Tibial artery (tissue), 4 donors: ENCODE measurements at regions not wholly inside any gene's neighbourhood (a gene's known extent, or its start where the extent isn't known, plus 50 kb on each side); places are given as distances from the start of the nearest gene placed in this dataset.

ENCODE experiments used
- DNase-seq, 2 donors: peaks; one replicate each; pipeline ENCODE4 v3.0.0-alpha.2; 2019
- H3K27ac ChIP-seq, 2 donors: fragments of 200-600 bp; sonication (generic) in 1 of 2; 1 replicate in 1 of 2; 2 replicates in 1 of 2; pipeline ENCODE4 v1.5.1; 2018 to 2019; ENCODE audit warnings: mild to moderate bottlenecking in 1 of 2
- H3K27me3 ChIP-seq, 2 donors: fragments of 200-600 bp; sonication (generic) in 1 of 2; one replicate each; pipeline versions ENCODE4 v1.5.1 to v1.6.0; 2016 to 2019
- H3K36me3 ChIP-seq, 3 donors: fragments of 200-600 bp; sonication (generic) in 2 of 3; one replicate each; pipeline ENCODE4 v1.5.1; 2016 to 2019; ENCODE audit warnings: mild to moderate bottlenecking in 2 of 3
- H3K4me1 ChIP-seq, 4 donors: fragments of 200-600 bp; sonication (generic) in 2 of 4; 1 replicate in 3 of 4; 2 replicates in 1 of 4; pipeline ENCODE4 v1.5.1; 2016 to 2019
- H3K4me3 ChIP-seq, 2 donors: fragments of 200-600 bp; sonication (generic) in 1 of 2; 1 replicate in 1 of 2; 2 replicates in 1 of 2; pipeline ENCODE4 v1.5.1; 2018 to 2019; ENCODE audit warnings: mild to moderate bottlenecking in 2 of 2
- H3K9me3 ChIP-seq, 3 donors: fragments of 200-600 bp; sonication (generic) in 1 of 3; one replicate each; pipeline ENCODE4 v1.5.1; 2016 to 2019
- intact Hi-C: fragments of 100-400 bp; cut with DNase I; formaldehyde crosslinking; loops from one replicate; pipeline ENCODE4 v1.15.0; 2023; ENCODE audit warnings: low total_unique reads
- TF ChIP-seq, protein P1 (sequence below), 2 experiments: fragments of 200-600 bp in 1 of 2; fragments of 450-650 bp in 1 of 2; IDR thresholded peaks; one replicate each; pipeline ENCODE4 v1.5.1; 2017 to 2019; ENCODE audit warnings: antibody characterized with exemption in 2 of 2, mild to moderate bottlenecking in 1 of 2, moderate library complexity in 1 of 2

DNA sequence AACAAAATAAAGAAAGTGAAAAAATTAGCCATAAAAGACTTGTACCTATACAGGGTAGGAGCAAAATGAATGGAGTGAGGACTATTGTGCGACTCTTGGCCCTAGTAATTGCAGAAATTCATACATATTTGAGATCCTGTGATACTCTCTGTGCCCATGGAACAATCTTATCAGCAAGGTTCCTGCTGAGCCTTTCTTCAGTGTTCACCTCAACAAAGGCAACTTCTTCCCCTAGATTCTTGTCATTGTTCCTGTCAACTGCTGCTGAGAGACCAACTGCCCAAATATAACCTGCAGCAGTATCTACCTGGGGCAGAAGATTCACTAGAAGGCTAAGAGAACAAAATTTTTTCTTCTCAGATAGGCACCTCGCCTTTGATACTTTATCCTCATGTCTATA lies 187.4 kb downstream of the NEBL start:
- no peak overlapping the region for H3K4me3 ChIP-seq
- no peak for DNase-seq
- no peak overlapping the region for H3K27ac ChIP-seq
- no peaks in the 10 kb centered on the region for H3K27me3 ChIP-seq
- TF ChIP-seq, protein P1, sequence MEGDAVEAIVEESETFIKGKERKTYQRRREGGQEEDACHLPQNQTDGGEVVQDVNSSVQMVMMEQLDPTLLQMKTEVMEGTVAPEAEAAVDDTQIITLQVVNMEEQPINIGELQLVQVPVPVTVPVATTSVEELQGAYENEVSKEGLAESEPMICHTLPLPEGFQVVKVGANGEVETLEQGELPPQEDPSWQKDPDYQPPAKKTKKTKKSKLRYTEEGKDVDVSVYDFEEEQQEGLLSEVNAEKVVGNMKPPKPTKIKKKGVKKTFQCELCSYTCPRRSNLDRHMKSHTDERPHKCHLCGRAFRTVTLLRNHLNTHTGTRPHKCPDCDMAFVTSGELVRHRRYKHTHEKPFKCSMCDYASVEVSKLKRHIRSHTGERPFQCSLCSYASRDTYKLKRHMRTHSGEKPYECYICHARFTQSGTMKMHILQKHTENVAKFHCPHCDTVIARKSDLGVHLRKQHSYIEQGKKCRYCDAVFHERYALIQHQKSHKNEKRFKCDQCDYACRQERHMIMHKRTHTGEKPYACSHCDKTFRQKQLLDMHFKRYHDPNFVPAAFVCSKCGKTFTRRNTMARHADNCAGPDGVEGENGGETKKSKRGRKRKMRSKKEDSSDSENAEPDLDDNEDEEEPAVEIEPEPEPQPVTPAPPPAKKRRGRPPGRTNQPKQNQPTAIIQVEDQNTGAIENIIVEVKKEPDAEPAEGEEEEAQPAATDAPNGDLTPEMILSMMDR (IDR thresholded peaks at IDR 0.05): no peak
- intact Hi-C loops: loop anchor here (10.0 kb wide), 1 partner anchor 455 kb away; no protein-coding TSS in a partner anchor
- H3K9me3 ChIP-seq: no peaks in the 10 kb centered on the region
- H3K36me3 ChIP-seq: no peaks in the 10 kb centered on the region
- H3K4me1 ChIP-seq: peaks cover 0 to 21% (median 0%) of the 10 kb centered on the region in 4 donors

DNA sequence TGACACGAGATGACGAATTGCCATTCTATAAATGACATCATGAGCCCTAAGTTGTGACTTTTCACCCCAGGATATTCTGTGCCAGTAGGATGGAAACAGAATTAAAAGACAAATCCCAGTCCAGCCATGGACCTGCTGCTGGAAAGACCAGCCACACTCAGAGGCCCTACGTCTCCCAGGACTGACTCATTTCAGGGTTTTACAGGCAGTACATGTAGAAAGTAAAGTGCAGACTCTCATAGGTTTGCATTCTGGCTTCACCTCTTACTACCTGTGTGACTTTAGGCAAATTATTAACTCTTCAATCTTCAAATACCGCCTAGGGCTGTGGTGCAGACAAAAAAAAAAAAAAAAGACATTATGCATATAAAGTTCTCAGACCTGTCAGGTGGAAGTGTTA lies 188.8 kb downstream of the NEBL start:
- no peaks in the 10 kb centered on the region for H3K9me3 ChIP-seq
- H3K36me3 ChIP-seq: no peaks in the 10 kb centered on the region
- H3K27me3 ChIP-seq: no peaks in the 10 kb centered on the region
- TF ChIP-seq, protein P1 (IDR thresholded peaks at IDR 0.05): no peak
- H3K27ac ChIP-seq: no peak overlapping the region
- intact Hi-C loops: no loop called here
- H3K4me1 ChIP-seq: peaks cover 0 to 11% (median 0%) of the 10 kb centered on the region in 4 donors
- no peak for DNase-seq
- H3K4me3 ChIP-seq: no peak overlapping the region

DNA sequence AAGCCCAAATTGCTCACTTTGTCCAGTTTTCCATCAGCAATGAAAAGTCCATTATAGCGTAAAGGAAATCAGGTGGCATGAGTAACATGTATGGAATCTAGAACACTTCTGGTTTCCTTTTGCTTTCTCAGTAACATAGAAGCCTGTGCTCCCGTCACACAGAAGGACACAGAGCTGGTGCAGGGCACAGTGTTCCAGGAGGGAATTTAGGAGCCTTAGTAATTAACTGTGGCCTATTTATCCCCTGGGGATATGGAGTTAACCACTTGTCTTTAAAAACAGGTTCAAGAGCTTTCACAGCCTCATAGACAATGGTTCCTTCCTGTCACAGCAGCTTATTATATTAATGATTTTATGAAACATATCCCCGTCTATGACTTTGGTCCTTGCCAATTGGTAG lies 189.9 kb downstream of the NEBL start:
- intact Hi-C loops: no loop called here

DNA sequence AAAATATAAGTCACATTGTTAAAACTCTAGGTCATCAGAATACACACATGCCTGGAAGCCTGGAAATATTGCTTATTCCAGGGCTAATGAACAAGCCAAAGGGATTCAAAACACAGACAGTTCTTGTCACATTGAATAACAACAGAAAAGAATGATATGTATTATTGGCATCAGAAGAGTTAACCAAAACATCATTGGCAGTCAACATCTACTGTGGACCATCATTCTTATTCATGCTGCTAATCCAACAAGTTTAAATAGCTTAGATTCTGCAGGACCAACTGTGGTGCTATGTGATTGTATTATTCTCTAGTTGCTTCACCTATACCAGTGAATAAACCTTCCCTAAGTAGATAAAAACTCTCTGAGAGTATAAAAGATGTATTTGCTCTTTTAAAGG lies 198.3 kb downstream of the NEBL start:
- Histone ChIP-seq H3K4me3 (no peak overlapping the region), H3K36me3 (no peaks in the 10 kb centered on the region), H3K4me1 (no peaks in the 10 kb centered on the region), H3K27ac (no peak overlapping the region), H3K27me3 (no peaks in the 10 kb centered on the region), H3K9me3 (peaks cover 0 to 11% (median 10%) of the 10 kb centered on the region in 3 donors)
- DNase-seq: no peak
- TF ChIP-seq, protein P1 (IDR thresholded peaks at IDR 0.05): no peak
- intact Hi-C loops: no loop called here

More for the DNA sequence above, 189.9 kb downstream of the NEBL start:
- Histone ChIP-seq H3K4me3 (no peak overlapping the region), H3K27ac (no peak overlapping the region), H3K36me3 (no peaks in the 10 kb centered on the region), H3K4me1 (peaks cover 0 to under 1% (median 0%) of the 10 kb centered on the region in 4 donors), H3K9me3 (no peaks in the 10 kb centered on the region), H3K27me3 (no peaks in the 10 kb centered on the region)
- TF ChIP-seq, protein P1 (IDR thresholded peaks at IDR 0.05): no peak
- no peak for DNase-seq

DNA sequence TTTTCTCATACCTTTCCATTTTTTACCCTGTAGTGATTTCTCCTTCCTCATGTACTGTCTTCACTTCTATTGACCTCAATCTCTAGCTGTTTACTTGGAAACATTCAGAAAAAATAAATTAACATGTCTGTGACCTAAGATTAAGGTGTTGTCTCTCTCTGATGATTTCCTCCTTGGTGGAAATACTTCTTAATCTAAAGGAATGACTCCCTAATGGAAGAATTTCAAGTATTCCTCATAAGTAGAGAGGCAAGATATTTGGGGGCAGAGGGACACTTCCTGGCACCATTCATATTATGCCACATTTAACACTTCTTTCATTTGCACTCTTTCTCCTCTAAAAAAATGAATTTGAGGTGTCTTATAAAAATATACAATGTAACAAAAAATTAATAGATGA lies 202.8 kb downstream of the NEBL start:
- H3K4me1 ChIP-seq: no peaks in the 10 kb centered on the region
- TF ChIP-seq, protein P1 (IDR thresholded peaks at IDR 0.05): no peak
- intact Hi-C loops: no loop called here
- no peak overlapping the region for H3K4me3 ChIP-seq
- no peak overlapping the region for H3K27ac ChIP-seq
- H3K27me3 ChIP-seq: no peaks in the 10 kb centered on the region
- no peak for DNase-seq
- H3K9me3 ChIP-seq: no peaks in the 10 kb centered on the region
- no peaks in the 10 kb centered on the region for H3K36me3 ChIP-seq
